ENCODE measurements at regions not wholly inside any gene's neighbourhood (a gene's known extent, or its start where the extent isn't known, plus 50 kb on each side); places are given as distances from the start of the nearest gene placed in this dataset.

DNA sequence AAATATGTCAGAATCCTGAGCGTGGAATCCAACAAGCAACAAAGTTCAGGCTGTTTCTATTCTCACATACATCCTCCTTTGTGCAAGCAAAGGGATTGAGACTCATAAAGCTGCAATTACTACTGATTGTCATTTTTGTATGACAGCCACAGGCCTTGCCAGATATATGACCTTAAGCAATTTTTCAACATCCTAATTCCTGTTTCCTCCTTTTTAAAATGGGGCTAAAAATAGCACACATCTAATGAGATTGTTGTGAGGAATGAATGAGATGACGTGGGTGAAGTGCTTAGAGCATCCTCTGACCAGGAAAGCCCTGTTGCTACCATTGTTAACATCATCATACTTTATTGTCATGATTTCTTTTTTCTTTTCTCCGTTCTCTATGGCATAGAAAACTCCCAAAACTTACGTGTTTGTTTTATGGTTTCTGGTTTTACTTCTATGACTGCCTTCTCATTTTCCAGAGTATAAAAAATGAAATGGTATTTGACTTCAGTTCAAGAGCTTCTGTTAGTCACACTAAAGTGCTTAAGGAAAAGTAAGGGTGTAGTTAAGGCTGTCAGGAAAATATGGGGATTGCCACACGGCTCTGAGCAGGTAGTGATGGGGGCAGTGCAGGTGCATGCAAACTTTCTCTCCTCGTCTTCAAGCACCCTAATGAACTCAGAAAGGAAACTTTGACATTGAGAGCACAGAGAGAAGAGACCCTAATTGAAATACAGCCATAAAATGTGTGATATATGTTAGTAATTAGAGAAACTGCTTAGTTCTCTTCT is 590.6 kb upstream of the NETO1 start:
- CTCF ChIA-PET, result no interaction called here
- DNase-seq (ENCODE audit: low spot score), result no peak
- POLR2A ChIA-PET (ENCODE audit: low non-redundant PET), result no interaction called here
- TF ChIP-seq, protein P1, sequence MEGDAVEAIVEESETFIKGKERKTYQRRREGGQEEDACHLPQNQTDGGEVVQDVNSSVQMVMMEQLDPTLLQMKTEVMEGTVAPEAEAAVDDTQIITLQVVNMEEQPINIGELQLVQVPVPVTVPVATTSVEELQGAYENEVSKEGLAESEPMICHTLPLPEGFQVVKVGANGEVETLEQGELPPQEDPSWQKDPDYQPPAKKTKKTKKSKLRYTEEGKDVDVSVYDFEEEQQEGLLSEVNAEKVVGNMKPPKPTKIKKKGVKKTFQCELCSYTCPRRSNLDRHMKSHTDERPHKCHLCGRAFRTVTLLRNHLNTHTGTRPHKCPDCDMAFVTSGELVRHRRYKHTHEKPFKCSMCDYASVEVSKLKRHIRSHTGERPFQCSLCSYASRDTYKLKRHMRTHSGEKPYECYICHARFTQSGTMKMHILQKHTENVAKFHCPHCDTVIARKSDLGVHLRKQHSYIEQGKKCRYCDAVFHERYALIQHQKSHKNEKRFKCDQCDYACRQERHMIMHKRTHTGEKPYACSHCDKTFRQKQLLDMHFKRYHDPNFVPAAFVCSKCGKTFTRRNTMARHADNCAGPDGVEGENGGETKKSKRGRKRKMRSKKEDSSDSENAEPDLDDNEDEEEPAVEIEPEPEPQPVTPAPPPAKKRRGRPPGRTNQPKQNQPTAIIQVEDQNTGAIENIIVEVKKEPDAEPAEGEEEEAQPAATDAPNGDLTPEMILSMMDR (conservative IDR thresholded peaks at IDR 0.05; ENCODE audit: low read depth), result no peak
- no peak overlapping the region for H3K27ac ChIP-seq

DNA sequence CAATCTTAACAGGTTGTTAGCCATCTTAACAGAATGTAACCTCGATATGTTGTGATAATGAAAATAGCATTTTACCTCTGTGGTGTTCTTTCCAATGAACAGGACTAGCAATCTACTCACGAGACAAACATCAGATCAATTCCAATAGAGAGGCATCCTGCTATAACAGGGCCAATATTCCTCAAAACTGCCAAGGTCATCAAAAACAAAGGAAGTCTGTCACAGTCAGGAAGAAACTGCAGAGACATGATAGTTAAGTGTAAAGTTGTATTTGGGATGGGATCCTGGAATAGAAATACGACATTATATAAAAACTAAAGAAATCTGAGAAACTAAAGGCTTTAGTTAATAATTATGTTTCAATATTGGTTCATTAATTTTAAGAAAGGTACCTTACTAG is 588.9 kb upstream of the NETO1 start:
- CTCF ChIA-PET, result no interaction called here
- TF ChIP-seq, protein P1 (conservative IDR thresholded peaks at IDR 0.05; ENCODE audit: low read depth), result no peak

DNA sequence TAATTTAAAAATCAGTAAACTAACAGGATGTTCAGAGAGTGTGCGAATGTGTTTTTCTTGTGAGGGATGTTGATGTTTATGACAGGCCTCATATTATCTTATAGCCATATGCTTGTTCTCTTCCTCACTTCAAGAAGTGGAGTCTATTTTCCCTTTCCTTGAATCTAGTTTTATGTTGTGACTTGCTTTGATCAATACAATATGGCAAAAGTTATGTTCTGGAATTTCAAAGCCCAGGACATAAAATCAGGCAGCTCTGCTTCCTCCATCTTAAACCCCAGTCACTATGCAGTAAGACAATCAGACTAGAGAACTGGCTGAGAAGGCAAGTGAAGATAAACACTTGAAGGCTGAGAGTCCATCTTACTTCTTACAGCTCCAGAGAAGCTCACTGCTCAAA is 585.1 kb upstream of the NETO1 start:
- H3K27ac ChIP-seq, result no peak overlapping the region
- TF ChIP-seq, protein P1 (conservative IDR thresholded peaks at IDR 0.05; ENCODE audit: low read depth), result no peak
- POLR2A ChIA-PET (ENCODE audit: low non-redundant PET), result no interaction called here
- DNase-seq (ENCODE audit: low spot score), result no peak
- CTCF ChIA-PET, result no interaction called here

More for the DNA sequence above, 588.9 kb upstream of the NETO1 start:
- POLR2A ChIA-PET (ENCODE audit: low non-redundant PET), result no interaction called here
- no peak for DNase-seq (ENCODE audit: low spot score)
- no peak overlapping the region for H3K27ac ChIP-seq

DNA sequence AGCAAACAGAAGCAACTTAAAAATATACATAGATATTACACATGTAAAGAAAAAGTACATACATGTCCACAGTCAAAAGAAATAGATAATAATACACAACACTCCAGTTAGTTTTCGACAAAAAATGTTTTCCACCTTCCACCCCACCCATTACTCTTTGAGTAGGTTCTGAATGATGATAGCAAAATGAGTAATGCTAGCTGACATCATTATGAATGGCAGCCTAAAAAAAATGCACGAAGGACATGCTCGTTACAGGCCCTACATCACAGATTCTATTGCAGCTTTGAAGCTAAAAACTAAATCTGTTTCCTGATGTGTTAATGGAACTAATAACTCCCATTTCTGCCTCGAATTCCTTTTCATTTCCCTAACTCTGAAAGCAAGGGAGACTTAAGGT is 578.7 kb upstream of the NETO1 start:
- TF ChIP-seq, protein P1 (conservative IDR thresholded peaks at IDR 0.05; ENCODE audit: low read depth), result no peak
- DNase-seq (ENCODE audit: low spot score), result peak; percentile 20
- H3K27ac ChIP-seq, result no peak overlapping the region
- ChIA-PET POLR2A (ENCODE audit: low non-redundant PET) (no interaction called here), CTCF (no interaction called here)

DNA sequence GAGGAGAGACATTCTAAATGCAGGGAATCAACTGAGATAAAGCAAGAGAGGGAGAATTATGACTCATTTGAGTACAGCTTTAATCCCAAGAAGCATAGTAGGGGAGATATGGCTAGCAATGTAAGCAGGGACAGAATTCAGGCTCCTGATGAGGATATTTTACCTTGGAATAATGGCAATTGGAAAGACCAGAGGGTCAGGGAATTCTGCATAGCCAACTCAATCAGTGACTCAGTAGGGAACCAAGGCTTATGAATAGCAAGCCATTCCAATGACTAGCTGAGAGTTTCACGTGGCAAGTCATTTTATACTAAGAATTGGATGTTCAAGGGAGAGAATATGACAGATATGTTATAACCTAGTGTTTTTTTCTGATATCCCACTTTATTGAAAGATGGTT is 563.8 kb upstream of the NETO1 start:
- no peak for DNase-seq (ENCODE audit: low spot score)
- TF ChIP-seq, protein P1 (conservative IDR thresholded peaks at IDR 0.05; ENCODE audit: low read depth), result no peak
- ChIA-PET POLR2A (ENCODE audit: low non-redundant PET) (no interaction called here), CTCF (no interaction called here)
- H3K27ac ChIP-seq, result no peak overlapping the region

DNA sequence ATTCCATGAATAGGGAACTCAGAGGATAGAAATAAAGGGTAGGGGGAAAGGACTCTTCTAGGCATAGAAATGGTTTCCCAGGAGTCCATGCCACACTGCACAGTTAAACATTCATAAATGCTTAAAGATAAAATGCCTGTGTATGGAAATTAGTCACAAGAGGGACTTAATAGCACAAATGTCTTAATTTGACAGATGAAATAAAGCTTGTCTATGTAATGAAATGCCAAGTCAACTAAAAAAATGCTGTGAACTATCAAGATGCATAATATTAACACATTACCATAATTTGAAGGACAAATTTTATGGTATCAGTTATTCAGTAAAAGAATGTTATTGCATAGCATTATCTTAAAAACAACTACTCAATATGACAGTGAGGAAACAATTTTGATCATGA is 553.2 kb upstream of the NETO1 start:
- ChIA-PET CTCF (no interaction called here), POLR2A (ENCODE audit: low non-redundant PET) (no interaction called here)
- TF ChIP-seq, protein P1 (conservative IDR thresholded peaks at IDR 0.05; ENCODE audit: low read depth), result no peak
- H3K27ac ChIP-seq, result no peak overlapping the region
- DNase-seq (ENCODE audit: low spot score), result no peak

Measured in RWPE1 (cell line).